T follicular helper cell (primary cell): ENCODE measurements at regions not wholly inside any gene's neighbourhood (a gene's known extent, or its start where the extent isn't known, plus 50 kb on each side); places are given as distances from the start of the nearest gene placed in this dataset.
"Not testable (repeated sequence)": the region's sequence is repeated elsewhere in the genome, so short reads cannot be mapped to it uniquely, and the experiment has no call there.

Source experiments
- DNase-seq: peaks from one replicate; pipeline ENCODE4 v3.0.0-alpha.2; 2020; ENCODE audit warnings: low read depth

DNA sequence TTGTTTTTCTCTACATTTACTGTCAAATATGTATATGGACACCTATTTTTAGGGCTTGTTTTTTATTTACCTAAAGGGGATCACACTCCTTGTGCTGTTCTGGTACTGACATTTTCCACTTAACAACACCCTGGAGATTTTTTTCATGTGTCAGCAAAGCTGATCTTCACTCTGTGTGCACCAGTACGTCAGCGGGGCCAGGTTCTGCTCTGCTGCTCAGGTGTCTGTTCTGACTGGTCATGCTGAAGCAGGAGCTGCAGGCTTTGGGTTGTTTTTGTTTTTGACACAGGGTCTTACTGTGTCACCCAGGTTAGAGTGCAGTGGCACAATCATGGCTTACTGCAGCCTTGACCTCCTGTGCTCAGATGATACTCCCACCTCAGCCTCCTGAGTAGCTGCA lies 81.9 kb upstream of the CCND2 start:
- DNase-seq = no peak

DNA sequence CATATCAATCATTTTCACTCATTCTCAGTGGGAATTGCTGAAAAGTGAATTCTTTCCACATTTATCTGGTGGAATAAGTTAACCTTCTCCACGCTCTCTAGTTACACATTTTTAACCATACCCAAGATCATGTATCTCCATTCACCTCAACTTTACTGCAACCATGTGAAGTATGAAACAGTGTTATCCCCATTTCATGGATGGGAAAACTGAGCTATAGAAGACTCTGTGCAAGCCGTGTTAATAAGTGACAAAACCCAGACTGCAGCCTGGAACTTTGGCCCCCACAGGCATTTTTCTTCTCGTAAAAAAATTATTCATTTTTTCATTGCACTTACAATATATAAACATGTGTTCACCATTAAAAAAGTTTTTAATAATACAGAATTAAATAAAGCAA lies 82.4 kb upstream of the CCND2 start:
- no peak for DNase-seq

DNA sequence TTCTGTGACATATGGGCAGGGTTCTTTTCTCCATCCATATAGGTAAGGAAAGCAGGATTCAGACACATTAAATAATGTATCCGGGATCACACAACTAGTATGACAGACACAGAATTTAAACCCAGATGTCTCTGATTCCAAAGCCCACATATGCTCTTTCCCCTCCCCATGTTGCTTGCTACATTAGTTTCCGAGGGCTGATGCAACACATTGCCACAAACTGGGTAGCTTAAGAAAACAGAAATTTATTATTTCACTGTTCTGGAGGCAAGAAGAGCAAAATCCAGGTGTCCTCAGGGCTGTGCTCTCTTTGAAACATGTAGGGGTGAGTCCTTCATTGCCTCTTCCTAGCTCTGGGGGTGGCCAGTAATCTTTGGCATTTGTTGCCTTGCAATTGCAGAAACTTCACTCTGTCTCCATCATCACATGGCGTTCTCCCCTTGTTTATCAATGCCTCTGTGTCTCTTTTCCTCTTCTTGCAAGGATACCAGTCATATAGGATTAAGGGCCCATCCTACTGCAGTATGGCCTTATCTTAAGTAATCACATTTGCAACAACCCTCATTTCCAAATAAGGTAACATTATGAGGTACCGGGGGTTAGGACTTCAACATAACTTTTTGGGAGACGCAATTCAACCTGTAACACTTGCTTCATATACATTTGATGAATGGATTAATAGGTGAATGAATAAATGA lies 83.0 kb upstream of the CCND2 start:
- DNase-seq = no peak

DNA sequence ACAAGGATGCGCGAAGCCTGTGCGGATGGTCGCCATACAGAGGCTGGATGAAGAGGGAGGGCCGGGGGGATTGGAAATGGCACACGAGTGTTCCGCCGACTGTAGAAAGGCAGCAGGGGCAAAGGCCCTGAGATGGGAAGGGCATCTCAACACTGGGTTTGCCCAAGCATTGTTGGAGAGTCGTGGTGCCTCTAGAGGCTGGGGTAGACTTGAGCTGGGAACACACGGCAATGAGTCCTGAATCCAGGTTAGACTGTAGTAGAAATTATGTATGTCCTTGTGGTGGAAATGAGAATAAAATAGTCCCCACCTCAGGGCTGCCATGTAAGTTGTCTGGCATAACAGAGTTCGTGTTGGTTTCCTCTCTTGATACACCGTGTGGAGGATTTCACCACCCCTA lies 83.8 kb upstream of the CCND2 start:
- no peak for DNase-seq

DNA sequence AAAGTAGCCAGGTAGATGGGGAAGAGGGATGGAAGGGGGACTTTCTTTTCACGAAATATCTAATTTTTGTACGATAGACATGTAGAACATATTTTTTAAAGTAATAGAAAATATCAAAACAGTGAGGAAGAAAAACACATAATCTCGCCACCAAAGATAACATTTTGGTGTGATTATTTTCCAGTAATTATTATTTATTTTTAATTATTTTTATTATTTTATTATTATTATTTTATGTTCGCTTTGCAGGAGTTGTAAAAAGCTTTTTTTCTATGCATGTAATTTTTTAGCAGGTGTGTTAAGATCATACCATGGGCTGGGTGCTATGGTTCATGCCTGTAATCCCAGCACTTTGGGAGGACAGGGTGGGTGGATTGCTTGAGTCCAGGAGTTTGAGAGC lies 85.6 kb upstream of the CCND2 start:
- DNase-seq = no peak

DNA sequence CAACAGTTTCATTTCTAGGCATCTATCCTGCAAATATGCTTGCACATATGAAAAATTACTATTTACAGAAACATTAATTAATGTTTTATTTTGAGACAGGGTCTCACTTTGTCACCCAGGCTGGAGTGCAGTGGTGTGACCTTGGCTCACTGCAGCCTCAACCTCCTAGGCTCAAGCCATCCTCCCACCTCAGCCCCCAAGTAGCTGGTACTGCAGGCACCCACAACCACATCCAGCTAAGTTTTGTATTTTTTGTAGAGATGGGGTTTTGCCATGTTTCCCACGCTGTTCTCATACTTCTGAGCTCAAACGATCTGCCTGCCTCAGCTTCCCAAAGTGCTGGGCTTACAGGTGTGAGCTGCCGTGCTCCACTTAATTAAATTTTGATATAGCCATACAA lies 86.2 kb upstream of the CCND2 start:
- not testable (repeated sequence) for DNase-seq

DNA sequence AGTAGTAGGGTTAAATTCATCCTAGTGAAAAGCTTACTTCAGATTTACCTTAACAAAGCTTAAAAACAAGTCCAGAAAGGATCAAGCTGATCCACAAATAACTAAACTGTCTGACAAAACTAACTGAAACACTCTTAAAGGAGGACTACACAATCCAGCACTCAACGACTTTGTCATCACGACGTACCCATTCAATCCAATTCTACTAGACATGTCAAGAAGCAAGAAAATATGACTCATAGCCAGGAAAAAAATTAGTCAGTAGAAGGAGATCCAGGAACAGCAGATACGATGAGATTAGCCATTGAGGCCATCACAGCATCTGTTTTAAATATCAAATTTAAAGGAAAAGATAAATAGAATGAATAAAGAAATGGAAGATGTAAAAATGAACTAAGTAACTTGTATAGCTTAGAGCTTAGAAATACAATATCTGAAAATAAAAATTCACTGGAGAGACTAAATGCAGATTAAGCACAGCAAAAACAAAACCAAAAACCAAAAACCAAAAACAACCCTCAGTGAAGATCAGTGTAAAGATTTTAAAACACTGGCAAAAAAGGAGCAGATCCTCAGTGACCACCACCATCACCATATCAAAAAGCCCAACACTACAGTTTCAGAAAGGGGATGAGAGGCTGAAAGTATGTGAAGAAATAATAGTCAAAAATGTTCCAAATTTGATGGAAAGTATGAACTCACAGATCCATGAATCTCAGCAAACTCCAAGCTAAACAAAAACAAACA lies 95.0 kb upstream of the CCND2 start:
- DNase-seq = no peak

DNA sequence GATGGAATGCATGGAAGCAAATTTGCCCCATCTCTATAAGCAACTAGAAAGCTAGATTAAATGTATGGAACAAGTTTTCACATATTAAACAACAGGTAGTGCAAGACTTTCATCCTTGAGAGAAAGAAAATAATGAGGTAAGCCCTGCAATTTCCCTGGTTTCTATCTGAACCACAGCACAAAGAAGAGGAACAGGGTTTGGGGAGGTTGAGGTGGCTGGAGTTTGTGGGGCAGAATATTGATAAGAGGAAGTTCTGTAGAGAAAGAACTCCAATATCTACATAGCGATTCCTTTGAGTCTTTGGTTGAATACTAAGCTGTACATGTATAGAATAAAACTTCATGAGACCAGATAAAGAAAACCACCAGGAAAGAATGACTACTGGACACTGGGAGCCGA lies 96.3 kb upstream of the CCND2 start:
- no peak for DNase-seq

DNA sequence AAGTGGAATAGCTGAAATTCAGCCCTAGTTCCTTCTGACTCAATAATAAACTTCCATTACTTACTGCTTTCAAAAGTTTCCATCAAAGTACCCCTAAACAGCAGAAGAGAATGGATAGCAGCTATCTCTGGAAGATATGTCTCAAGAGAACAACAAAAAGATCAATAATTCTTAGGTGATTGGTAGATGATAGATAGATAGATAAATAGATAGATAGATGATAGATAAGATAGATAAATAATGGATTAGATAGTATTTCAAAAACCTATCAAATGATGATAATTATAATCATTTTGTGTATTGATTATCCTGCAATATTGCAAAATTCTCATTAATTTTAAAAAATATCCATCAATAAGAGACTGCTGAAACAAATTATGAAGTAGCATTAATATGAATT lies 97.4 kb upstream of the CCND2 start:
- DNase-seq = no peak

DNA sequence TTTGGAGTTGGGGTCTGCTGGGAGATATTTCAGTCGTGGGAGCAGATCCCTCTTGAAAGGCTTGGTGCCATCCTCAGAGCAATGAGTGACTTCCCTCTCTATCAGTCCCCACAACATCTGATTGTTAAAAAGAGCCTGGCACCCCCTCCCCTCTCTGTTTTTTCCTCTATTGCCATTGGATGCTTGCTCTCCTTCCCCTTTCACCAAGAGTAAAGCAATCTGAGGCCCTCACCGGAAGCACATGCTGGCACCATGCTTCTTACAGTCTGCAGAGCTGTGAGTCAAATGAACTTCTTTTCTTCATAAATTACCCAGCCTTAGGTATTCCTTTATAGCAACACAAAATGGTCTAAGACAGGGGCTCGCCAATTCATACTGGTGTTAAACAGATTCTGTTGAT lies 99.1 kb upstream of the CCND2 start:
- no peak for DNase-seq

DNA sequence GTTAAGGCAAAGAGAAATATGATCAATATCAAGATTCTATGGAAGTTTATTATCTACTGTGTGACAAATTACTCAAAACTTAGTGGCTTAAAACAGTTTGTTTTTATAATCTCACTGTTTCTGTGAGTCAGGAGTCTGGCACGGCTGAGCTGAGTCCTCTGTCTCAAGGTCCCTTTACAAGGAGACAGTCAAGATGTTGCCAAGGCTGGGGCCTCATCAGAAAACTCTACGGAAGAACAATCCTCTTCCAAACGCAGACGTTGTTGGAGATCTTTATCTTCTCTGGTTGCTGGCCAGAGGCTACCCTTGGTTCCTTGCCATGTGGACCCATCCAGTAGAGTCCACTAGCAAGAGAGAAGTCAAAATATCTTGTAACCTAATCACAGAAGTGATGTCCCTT lies 100.6 kb upstream of the CCND2 start:
- DNase-seq = no peak

DNA sequence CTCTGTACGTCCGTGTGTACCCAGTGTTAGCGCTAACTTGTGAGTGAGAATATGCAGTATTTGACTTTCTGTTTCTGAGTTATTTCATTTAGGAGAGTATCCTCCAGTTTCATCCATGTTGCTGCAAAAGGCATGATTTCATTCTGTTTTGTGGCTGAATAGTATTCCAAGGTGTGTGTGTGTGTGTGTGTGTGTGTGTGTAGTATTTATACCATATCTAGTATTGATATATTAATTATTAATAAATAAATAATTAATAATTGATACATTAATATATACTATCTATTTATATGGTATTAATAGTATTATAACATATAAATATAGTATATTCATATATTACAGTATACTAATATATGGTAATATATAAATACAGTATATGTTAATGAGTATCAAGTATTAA lies 101.8 kb upstream of the CCND2 start:
- DNase-seq = no peak

DNA sequence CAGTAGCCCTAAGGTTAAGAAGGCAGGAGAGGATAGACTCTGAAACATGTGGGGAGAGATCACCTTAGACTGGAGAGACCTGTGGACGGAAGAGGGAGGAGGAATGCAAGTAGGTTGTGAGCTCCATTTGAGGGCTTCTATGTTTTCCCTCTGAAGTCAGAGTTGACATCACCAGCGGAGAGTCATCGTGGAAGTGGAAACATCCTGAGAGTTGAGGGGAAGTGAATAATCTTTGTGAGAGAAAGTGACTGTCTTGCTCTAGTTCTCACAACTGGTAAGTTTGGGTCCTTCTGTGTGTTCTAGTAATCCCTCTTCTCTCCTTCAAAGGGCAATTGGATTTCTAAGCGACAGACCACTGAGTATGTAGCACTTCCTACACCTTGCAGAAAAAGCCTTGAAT lies 103.6 kb upstream of the CCND2 start:
- no peak for DNase-seq

DNA sequence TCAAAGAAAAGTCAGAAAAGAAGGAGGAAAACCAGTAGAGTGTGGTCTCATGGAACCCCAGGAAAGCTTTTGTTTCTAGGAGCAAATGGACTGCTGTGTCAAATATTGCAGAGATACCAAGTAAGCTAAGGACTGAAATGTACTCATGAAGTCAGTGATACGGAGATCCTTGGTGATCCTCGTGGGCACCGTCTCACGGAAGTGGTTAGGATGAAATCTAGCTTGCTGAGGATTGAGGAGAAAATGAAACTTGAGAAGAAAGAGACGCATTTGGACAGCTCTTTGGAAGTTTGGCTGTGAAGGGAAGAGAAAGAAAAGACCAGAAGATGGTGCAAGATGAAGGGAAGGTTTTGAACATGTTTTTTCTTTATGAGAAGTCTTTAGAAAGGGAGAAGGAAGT lies 104.0 kb upstream of the CCND2 start:
- no peak for DNase-seq

DNA sequence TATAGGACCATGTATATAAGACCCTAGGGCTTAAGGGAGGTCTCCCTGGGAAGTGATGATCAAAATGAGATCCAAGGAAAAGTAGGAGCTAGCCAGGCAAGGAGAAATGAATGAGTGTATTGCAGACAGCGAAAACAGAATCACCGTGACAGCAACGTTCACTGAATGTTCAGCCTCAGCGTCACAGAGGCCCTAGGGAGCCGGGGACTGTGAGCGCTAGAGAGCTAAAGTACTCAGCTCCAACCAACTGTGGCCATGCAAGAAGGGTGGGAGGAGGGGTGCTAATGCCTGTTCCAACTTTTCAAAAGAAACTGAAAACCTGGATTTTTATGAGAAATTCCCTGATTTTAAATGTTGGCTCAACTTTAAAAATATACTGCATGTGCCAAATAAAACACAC lies 105.5 kb upstream of the CCND2 start:
- no peak for DNase-seq

DNA sequence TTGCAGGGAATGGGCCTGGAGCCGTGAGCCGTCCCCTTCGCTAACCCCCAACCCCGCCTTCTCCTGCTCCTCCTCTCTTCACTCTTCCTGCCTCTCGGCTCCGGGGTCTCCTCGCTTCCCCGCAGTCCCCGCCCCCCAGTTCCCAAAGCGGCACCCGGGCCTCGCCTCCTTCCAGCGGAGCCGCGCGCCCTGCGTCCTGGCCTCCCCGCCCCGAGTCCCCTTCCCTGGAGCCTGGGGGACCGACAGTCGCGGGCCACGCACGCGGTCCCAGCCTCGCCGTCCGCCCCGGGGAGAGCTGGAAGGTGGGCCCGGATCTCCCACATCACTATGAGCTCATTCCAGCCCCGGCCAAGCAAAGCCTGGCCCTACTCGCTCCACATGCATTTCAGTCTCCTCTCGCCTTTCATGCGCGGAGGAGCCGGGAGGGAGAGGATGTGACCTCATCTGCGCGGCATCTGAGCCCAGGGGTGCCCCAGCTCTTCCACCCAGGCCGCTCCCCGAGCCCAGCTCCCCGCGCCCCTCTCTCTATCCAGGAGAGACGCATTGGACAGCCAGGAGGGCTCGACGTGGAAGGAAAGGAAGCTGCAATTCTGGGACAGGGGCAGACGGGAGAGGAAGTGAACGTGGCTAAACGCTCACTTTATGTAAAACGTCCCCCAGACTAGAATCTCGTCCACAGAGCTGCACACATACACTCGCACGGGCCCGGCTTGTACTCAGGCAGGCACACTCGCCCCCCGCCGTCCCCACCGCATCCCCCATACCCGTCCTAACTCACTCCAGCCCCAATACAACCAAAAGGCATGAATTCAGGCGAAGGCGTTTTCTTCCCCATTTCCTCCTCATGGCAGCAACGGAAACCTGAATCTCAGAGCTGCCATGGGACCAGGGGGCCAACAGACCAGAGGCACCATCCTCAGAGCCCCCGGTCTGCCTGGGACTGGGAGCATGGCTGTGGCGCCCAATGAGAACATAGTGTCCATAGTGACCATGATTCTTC lies 108.7 kb upstream of the CCND2 start:
- DNase-seq = peak; percentile 21

DNA sequence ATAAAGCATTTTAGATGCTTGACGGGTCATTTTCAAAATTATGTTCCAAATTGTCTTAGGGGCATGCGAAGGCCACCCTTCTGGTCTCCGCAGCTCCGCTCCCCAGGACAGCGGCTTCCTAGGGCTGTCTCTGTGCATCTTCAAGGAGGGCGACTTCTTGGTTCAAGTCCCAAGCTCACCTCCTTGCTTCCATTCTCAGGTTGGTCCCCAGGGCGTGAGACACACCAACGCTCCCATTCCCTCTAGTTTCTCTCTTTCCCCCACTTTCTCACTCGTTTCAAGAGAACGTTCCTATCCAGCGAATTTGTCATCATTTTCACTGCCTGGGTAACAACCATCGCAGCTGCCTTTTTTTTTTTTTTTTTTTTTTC lies 109.4 kb upstream of the CCND2 start:
- DNase-seq = no peak

DNA sequence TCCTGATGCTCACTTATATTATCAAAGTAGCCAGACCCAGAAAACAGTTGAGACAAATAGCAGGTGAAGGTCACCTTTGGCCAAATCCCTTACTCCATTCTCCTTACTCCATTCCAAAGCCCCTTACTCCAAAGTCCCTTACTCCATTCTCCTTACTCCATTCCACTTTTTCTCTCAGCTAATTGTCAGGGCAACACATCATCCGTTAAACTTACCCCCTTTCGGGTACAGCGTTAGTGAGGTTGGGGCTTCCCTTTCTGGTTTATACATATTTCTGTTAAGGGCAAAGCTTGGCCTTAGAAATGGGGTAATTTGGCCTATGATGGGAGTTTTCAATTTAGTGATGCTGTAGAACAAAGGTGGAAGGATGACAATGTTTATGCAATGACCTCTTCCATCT lies 111.8 kb upstream of the CCND2 start:
- no peak for DNase-seq

DNA sequence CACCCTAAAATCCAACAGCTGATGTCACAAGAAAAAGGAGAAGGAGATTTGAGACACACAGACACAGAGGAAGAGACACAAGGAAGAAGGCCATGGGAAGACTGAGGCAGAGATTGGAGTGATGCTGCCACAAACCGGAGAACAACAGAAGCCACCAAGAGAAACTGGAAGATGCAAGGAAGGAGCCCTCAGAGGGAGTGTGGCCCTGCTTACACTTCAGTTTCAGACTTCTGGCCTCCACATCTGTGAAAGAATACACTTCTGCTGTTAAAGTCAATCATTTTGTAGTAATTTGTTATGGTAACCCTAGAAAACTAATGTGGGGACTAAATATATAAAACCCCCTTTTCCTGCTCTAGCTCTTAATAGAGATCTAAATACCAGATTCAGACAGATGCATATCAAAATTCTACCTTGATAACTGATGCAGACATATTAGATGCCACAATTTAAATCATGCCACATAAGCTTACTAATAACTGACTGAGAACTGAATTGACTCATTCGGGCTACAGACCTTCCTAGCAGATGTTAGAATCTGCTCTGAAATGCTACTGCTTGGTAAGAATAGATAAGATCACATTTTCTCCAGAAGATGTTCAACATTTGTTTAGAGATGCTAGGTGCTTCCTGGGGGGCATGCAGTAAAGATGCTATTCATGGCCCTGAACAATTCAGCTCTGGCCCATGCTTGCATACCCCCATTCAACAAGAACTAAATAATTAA lies 113.1 kb upstream of the CCND2 start:
- no peak for DNase-seq

DNA sequence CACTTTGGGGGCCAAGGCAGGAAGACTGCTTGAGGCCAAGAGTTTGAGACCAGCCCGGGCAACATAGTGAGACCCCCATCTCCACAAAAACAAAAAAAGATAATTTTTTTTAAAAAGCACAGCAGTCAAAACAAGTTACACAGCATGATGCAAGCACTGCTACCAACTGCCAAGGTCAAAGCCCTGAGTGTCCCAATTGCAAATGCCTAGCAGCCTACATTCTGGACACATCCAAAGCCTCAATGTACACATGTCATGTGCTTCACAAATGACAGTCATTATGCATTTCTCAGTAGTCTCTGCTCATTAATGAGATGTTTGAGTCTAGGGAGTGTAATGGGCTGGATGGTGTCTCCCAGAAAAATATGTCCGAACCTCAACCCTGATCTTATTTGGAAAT lies 113.7 kb upstream of the CCND2 start:
- no peak for DNase-seq

DNA sequence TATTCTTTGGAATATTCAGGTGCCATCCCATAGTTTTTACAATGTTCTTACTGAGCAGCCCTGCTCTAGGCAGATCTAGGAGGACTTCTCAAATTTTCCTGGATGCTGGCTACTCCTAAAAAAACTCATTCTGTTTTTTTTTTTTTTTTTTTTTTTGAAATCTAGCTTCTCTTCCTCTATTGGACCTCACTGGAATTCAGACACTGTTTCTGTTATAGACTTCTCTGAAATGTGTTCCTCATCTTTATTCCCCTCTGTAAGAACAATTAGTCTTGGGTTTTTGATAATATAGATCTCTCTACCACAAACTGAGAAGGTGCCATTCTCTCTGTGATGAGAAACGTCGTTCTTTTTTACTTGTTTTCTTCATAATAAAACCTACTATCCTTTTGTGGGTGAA lies 115.3 kb upstream of the CCND2 start:
- no peak for DNase-seq

DNA sequence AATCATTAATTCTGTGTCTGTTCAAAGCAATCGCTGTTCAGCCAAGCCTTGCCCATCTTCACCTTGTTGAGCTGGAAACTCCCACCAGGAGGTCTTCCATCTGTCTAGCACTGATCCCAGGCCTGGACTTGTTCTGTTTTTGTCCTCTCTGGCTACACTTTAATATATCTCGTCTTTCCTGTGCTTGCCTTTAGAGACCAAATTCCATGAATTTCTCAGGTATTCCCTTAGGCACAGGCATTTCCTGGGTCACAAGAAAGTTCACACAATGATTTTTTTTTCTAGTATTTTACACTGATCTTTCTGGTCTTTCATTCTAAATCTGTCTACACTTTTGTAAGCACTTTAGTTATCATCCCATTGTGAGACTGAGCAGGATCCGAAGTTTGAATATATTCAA lies 116.4 kb upstream of the CCND2 start:
- no peak for DNase-seq
